ENCODE measurements at regions not wholly inside any gene's neighbourhood (a gene's known extent, or its start where the extent isn't known, plus 50 kb on each side); places are given as distances from the start of the nearest gene placed in this dataset.

DNA sequence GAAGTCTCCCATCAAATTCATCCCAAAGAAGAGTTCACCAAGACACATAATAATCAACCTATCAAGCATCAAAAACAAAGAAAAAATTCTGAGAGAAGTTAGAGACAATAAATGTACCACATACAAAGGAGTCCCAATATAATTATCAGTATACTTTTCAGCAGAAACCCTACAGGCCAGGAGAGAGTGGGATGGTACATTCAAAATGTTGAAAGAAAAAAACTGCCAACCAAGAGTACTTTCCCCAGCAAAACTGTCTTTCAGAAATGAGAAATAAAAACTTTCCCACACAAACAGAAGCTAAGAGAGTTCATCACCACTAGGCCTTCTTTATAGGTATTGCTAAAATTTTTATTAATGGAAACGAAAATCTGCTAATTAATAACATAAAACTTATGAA is 164.4 kb upstream of the LNX1 start:
- TF ChIP-seq ZNF239 (tag by site-specific recombination; IDR thresholded peaks at IDR 0.05): no peak
- no peak for TF ChIP-seq ZNF623 (tag by site-specific recombination; IDR thresholded peaks at IDR 0.05)
- TF ChIP-seq, protein P1, sequence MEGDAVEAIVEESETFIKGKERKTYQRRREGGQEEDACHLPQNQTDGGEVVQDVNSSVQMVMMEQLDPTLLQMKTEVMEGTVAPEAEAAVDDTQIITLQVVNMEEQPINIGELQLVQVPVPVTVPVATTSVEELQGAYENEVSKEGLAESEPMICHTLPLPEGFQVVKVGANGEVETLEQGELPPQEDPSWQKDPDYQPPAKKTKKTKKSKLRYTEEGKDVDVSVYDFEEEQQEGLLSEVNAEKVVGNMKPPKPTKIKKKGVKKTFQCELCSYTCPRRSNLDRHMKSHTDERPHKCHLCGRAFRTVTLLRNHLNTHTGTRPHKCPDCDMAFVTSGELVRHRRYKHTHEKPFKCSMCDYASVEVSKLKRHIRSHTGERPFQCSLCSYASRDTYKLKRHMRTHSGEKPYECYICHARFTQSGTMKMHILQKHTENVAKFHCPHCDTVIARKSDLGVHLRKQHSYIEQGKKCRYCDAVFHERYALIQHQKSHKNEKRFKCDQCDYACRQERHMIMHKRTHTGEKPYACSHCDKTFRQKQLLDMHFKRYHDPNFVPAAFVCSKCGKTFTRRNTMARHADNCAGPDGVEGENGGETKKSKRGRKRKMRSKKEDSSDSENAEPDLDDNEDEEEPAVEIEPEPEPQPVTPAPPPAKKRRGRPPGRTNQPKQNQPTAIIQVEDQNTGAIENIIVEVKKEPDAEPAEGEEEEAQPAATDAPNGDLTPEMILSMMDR (tag by site-specific recombination; IDR thresholded peaks at IDR 0.05): no peak
- TF ChIP-seq ZNF585B (tag by site-specific recombination; IDR thresholded peaks at IDR 0.05): no peak
- TF ChIP-seq ZNF664 (tag by site-specific recombination; IDR thresholded peaks at IDR 0.05): no peak
- TF ChIP-seq, protein P2, sequence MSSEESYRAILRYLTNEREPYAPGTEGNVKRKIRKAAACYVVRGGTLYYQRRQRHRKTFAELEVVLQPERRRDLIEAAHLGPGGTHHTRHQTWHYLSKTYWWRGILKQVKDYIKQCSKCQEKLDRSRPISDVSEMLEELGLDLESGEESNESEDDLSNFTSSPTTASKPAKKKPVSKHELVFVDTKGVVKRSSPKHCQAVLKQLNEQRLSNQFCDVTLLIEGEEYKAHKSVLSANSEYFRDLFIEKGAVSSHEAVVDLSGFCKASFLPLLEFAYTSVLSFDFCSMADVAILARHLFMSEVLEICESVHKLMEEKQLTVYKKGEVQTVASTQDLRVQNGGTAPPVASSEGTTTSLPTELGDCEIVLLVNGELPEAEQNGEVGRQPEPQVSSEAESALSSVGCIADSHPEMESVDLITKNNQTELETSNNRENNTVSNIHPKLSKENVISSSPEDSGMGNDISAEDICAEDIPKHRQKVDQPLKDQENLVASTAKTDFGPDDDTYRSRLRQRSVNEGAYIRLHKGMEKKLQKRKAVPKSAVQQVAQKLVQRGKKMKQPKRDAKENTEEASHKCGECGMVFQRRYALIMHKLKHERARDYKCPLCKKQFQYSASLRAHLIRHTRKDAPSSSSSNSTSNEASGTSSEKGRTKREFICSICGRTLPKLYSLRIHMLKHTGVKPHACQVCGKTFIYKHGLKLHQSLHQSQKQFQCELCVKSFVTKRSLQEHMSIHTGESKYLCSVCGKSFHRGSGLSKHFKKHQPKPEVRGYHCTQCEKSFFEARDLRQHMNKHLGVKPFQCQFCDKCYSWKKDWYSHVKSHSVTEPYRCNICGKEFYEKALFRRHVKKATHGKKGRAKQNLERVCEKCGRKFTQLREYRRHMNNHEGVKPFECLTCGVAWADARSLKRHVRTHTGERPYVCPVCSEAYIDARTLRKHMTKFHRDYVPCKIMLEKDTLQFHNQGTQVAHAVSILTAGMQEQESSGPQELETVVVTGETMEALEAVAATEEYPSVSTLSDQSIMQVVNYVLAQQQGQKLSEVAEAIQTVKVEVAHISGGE (tag by site-specific recombination; conservative IDR thresholded peaks at IDR 0.05; ENCODE audit: low read depth): no peak
- no peak for TF ChIP-seq ZNF274 (IDR thresholded peaks at IDR 0.05; ENCODE audit: low read length)
- no peak for TF ChIP-seq ZNF274 (tag by site-specific recombination; IDR thresholded peaks at IDR 0.05; ENCODE audit: borderline replicate concordance)
- TF ChIP-seq, protein P3, sequence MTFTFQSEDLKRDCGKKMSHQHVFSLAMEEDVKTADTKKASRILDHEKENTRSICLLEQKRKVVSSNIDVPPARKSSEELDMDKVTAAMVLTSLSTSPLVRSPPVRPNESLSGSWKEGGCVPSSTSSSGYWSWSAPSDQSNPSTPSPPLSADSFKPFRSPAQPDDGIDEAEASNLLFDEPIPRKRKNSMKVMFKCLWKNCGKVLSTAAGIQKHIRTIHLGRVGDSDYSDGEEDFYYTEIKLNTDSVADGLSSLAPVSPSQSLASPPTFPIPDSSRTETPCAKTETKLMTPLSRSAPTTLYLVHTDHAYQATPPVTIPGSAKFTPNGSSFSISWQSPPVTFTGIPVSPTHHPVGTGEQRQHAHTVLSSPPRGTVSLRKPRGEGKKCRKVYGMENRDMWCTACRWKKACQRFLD (tag by site-specific recombination; IDR thresholded peaks at IDR 0.05): no peak
- no peak for TF ChIP-seq ZNF473 (tag by site-specific recombination; IDR thresholded peaks at IDR 0.05)
- TF ChIP-seq, protein P4, sequence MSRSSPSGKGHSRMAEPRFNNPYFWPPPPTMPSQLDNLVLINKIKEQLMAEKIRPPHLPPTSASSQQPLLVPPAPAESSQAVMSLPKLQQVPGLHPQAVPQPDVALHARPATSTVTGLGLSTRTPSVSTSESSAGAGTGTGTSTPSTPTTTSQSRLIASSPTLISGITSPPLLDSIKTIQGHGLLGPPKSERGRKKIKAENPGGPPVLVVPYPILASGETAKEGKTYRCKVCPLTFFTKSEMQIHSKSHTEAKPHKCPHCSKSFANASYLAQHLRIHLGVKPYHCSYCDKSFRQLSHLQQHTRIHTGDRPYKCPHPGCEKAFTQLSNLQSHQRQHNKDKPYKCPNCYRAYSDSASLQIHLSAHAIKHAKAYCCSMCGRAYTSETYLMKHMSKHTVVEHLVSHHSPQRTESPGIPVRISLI (tag by site-specific recombination; IDR thresholded peaks at IDR 0.05): no peak
- TF ChIP-seq, protein P5, sequence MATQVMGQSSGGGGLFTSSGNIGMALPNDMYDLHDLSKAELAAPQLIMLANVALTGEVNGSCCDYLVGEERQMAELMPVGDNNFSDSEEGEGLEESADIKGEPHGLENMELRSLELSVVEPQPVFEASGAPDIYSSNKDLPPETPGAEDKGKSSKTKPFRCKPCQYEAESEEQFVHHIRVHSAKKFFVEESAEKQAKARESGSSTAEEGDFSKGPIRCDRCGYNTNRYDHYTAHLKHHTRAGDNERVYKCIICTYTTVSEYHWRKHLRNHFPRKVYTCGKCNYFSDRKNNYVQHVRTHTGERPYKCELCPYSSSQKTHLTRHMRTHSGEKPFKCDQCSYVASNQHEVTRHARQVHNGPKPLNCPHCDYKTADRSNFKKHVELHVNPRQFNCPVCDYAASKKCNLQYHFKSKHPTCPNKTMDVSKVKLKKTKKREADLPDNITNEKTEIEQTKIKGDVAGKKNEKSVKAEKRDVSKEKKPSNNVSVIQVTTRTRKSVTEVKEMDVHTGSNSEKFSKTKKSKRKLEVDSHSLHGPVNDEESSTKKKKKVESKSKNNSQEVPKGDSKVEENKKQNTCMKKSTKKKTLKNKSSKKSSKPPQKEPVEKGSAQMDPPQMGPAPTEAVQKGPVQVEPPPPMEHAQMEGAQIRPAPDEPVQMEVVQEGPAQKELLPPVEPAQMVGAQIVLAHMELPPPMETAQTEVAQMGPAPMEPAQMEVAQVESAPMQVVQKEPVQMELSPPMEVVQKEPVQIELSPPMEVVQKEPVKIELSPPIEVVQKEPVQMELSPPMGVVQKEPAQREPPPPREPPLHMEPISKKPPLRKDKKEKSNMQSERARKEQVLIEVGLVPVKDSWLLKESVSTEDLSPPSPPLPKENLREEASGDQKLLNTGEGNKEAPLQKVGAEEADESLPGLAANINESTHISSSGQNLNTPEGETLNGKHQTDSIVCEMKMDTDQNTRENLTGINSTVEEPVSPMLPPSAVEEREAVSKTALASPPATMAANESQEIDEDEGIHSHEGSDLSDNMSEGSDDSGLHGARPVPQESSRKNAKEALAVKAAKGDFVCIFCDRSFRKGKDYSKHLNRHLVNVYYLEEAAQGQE (tag by site-specific recombination; IDR thresholded peaks at IDR 0.05): no peak
- TF ChIP-seq, protein P6, sequence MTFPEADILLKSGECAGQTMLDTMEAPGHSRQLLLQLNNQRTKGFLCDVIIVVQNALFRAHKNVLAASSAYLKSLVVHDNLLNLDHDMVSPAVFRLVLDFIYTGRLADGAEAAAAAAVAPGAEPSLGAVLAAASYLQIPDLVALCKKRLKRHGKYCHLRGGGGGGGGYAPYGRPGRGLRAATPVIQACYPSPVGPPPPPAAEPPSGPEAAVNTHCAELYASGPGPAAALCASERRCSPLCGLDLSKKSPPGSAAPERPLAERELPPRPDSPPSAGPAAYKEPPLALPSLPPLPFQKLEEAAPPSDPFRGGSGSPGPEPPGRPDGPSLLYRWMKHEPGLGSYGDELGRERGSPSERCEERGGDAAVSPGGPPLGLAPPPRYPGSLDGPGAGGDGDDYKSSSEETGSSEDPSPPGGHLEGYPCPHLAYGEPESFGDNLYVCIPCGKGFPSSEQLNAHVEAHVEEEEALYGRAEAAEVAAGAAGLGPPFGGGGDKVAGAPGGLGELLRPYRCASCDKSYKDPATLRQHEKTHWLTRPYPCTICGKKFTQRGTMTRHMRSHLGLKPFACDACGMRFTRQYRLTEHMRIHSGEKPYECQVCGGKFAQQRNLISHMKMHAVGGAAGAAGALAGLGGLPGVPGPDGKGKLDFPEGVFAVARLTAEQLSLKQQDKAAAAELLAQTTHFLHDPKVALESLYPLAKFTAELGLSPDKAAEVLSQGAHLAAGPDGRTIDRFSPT (tag by site-specific recombination; IDR thresholded peaks at IDR 0.05): no peak
- TF ChIP-seq, protein P7, sequence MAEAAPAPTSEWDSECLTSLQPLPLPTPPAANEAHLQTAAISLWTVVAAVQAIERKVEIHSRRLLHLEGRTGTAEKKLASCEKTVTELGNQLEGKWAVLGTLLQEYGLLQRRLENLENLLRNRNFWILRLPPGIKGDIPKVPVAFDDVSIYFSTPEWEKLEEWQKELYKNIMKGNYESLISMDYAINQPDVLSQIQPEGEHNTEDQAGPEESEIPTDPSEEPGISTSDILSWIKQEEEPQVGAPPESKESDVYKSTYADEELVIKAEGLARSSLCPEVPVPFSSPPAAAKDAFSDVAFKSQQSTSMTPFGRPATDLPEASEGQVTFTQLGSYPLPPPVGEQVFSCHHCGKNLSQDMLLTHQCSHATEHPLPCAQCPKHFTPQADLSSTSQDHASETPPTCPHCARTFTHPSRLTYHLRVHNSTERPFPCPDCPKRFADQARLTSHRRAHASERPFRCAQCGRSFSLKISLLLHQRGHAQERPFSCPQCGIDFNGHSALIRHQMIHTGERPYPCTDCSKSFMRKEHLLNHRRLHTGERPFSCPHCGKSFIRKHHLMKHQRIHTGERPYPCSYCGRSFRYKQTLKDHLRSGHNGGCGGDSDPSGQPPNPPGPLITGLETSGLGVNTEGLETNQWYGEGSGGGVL (tag by site-specific recombination; IDR thresholded peaks at IDR 0.05): no peak
- TF ChIP-seq, protein P8, sequence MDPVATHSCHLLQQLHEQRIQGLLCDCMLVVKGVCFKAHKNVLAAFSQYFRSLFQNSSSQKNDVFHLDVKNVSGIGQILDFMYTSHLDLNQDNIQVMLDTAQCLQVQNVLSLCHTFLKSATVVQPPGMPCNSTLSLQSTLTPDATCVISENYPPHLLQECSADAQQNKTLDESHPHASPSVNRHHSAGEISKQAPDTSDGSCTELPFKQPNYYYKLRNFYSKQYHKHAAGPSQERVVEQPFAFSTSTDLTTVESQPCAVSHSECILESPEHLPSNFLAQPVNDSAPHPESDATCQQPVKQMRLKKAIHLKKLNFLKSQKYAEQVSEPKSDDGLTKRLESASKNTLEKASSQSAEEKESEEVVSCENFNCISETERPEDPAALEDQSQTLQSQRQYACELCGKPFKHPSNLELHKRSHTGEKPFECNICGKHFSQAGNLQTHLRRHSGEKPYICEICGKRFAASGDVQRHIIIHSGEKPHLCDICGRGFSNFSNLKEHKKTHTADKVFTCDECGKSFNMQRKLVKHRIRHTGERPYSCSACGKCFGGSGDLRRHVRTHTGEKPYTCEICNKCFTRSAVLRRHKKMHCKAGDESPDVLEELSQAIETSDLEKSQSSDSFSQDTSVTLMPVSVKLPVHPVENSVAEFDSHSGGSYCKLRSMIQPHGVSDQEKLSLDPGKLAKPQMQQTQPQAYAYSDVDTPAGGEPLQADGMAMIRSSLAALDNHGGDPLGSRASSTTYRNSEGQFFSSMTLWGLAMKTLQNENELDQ (tag by site-specific recombination; IDR thresholded peaks at IDR 0.05; ENCODE audit: low read depth): no peak
